K562 (cell line): ENCODE measurements at regions not wholly inside any gene's neighbourhood (a gene's known extent, or its start where the extent isn't known, plus 50 kb on each side); places are given as distances from the start of the nearest gene placed in this dataset.

Source experiments
- BRCA1 ChIP-seq, 2 experiments: fragments of 450-650 bp in 1 of 2; sonication (generic) in 1 of 2; formaldehyde crosslinking in 1 of 2; IDR thresholded peaks; 2 replicates each; pipeline versions ENCODE4 v1.5.0 to v1.6.1; 2017 to 2020; ENCODE audit warnings: mild to moderate bottlenecking in 1 of 2, missing genetic modification reagents in 1 of 2
- C11orf30 ChIP-seq: fragments of 450-650 bp; IDR thresholded peaks from 2 replicates; pipeline ENCODE4 v1.6.1; 2016; ENCODE audit warnings: low read depth, mild to moderate bottlenecking
- FOSL1 ChIP-seq: fragments of 200-800 bp; sonication (Bioruptor generic); conservative IDR thresholded peaks from 2 replicates; pipeline ENCODE4 v1.6.1; 2016; ENCODE audit warnings: missing genetic modification characterization, missing compliant biosample characterization
- POLR2AphosphoS5 ChIP-seq: IDR thresholded peaks from 2 replicates; pipeline ENCODE4 v1.6.1; 2011; ENCODE audit warnings: mild to moderate bottlenecking, low read depth, low read length, moderate library complexity; ENCODE audit not compliant: control insufficient read depth, insufficient read depth
- STAT5B ChIP-seq: fragments of 250-450 bp; sonication (Bioruptor Pico); IDR thresholded peaks from 2 replicates; pipeline ENCODE4 v1.8.0; 2021; ENCODE audit warnings: mild to moderate bottlenecking, inconsistent platforms
- TSC22D4 ChIP-seq: fragments of 450-650 bp; IDR thresholded peaks from 2 replicates; pipeline ENCODE4 v1.6.1; 2016; ENCODE audit warnings: missing genetic modification characterization, missing biosample characterization, control low read depth
- ZNF785 ChIP-seq: fragments of 250-450 bp; sonication (Bioruptor Pico); IDR thresholded peaks from 2 replicates; pipeline ENCODE4 v1.4.0; 2020; ENCODE audit warnings: mild to moderate bottlenecking
- TF ChIP-seq, protein P1 (sequence below), 3 experiments: IDR thresholded peaks in 2 of 3; conservative IDR thresholded peaks in 1 of 3; 2 replicates each; pipeline ENCODE4 v1.5.1; 2011 to 2012; ENCODE audit warnings: low read length in 3 of 3, mild to moderate bottlenecking in 3 of 3, control low read depth in 2 of 3, improper control_type of control experiment in 1 of 3, inconsistent platforms in 1 of 3, low read depth in 1 of 3, mixed read lengths in 1 of 3, moderate library complexity in 1 of 3; ENCODE audit not compliant: insufficient read depth in 2 of 3

- TF ChIP-seq POLR2AphosphoS5 (no peak), C11orf30 (no peak), BRCA1 (IDR thresholded peaks at IDR 0.05) (no peak), BRCA1 (CRISPR knock-in tag; IDR thresholded peaks at IDR 0.05) (no peak), ZNF785 (CRISPR knock-in tag) (no peak), STAT5B (CRISPR knock-in tag) (no peak), FOSL1 (tag) (no peak), TSC22D4 (tag) (no peak)
- TF ChIP-seq, protein P1, sequence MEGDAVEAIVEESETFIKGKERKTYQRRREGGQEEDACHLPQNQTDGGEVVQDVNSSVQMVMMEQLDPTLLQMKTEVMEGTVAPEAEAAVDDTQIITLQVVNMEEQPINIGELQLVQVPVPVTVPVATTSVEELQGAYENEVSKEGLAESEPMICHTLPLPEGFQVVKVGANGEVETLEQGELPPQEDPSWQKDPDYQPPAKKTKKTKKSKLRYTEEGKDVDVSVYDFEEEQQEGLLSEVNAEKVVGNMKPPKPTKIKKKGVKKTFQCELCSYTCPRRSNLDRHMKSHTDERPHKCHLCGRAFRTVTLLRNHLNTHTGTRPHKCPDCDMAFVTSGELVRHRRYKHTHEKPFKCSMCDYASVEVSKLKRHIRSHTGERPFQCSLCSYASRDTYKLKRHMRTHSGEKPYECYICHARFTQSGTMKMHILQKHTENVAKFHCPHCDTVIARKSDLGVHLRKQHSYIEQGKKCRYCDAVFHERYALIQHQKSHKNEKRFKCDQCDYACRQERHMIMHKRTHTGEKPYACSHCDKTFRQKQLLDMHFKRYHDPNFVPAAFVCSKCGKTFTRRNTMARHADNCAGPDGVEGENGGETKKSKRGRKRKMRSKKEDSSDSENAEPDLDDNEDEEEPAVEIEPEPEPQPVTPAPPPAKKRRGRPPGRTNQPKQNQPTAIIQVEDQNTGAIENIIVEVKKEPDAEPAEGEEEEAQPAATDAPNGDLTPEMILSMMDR (IDR thresholded peaks at IDR 0.05 in 2 of 3, conservative IDR thresholded peaks at IDR 0.05 in 1 of 3; ENCODE audit: insufficient read depth in 2 of 3, low read depth in 1 of 3, low read length in 3 of 3), result no peak
Observed at GRCh38 chr9:78146241-78146640, 89.6 kb upstream of the CEP78 start.
